ENCODE measurements at regions not wholly inside any gene's neighbourhood (a gene's known extent, or its start where the extent isn't known, plus 50 kb on each side); places are given as distances from the start of the nearest gene placed in this dataset.

DNA sequence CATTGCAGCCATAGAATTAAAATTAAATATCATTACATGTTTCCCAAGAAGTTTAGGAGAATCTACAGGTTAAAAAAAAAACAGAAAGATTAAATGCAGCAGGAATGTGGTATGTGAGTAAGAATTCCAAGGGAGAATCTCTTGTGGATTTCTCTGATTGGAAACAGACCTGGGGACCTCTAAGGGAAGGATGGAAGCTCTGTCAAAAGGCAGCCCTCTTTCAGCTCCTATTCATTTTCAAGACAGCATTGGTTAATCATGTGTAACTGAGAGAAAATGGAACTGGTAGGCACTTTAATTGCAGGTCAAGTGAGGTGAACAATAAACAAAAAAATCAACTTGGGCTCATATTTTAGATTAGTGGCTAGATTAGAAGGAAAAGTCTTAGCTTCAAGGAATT lies 81.4 kb upstream of the MTPN start:
- TF ChIP-seq GATA2 (IDR thresholded peaks at IDR 0.05; ENCODE audit: low read depth, low read length), result no peak
- no peak for TF ChIP-seq GATA3 (IDR thresholded peaks at IDR 0.05; ENCODE audit: low read depth, low read length)

All from SH-SY5Y (cell line).